H4 (cell line): ENCODE measurements at regions not wholly inside any gene's neighbourhood (a gene's known extent, or its start where the extent isn't known, plus 50 kb on each side); places are given as distances from the start of the nearest gene placed in this dataset.

ENCODE experiments used
- DNase-seq: peaks from one replicate; pipeline ENCODE4 v3.0.0-alpha.2; 2015; ENCODE audit warnings: low spot score

GRCh38 chr11:82373781-82374542 lies 359.7 kb downstream of the FAM181B start:
- no peak for DNase-seq

- DNase-seq, result no peak
Observed at GRCh38 chr11:82365351-82365750, 368.3 kb downstream of the FAM181B start.

GRCh38 chr11:82356316-82356715 lies 377.3 kb downstream of the FAM181B start:
- peak; percentile 27 for DNase-seq

GRCh38 chr11:82355313-82355823 lies 378.3 kb downstream of the FAM181B start:
- DNase-seq, result no peak

- DNase-seq, result no peak
Observed at GRCh38 chr11:82326853-82327252, 406.8 kb downstream of the FAM181B start.

- no peak for DNase-seq
Observed at GRCh38 chr11:82321206-82321605, 412.5 kb downstream of the FAM181B start.

GRCh38 chr11:82315093-82315492 lies 418.6 kb downstream of the FAM181B start:
- DNase-seq, result peak; percentile 27

GRCh38 chr11:82308979-82309378 lies 424.7 kb downstream of the FAM181B start:
- no peak for DNase-seq

- peak; percentile 13 for DNase-seq
Observed at GRCh38 chr11:82305123-82305522, 428.5 kb downstream of the FAM181B start.

GRCh38 chr11:82303671-82304070 lies 430.0 kb downstream of the FAM181B start:
- no peak for DNase-seq

GRCh38 chr11:82288471-82288870 lies 445.2 kb downstream of the FAM181B start:
- no peak for DNase-seq

GRCh38 chr11:82270870-82271269 lies 462.8 kb downstream of the FAM181B start:
- DNase-seq, result no peak

- DNase-seq, result no peak
Observed at GRCh38 chr11:82268627-82269026, 465.0 kb downstream of the FAM181B start.

GRCh38 chr11:82267186-82267585 lies 466.5 kb downstream of the FAM181B start:
- DNase-seq, result no peak

- no peak for DNase-seq
Observed at GRCh38 chr11:82261367-82261766, 472.3 kb downstream of the FAM181B start.

- DNase-seq, result no peak
Observed at GRCh38 chr11:82250047-82250446, 483.6 kb downstream of the FAM181B start.

GRCh38 chr11:82246926-82247325 lies 486.7 kb downstream of the FAM181B start:
- DNase-seq, result no peak

- DNase-seq, result no peak
Observed at GRCh38 chr11:82239498-82239897, 494.2 kb downstream of the FAM181B start.

GRCh38 chr11:82234256-82234655 lies 499.4 kb downstream of the FAM181B start:
- DNase-seq, result no peak

- no peak for DNase-seq
Observed at GRCh38 chr11:82233201-82233600, 500.5 kb downstream of the FAM181B start.

- peak; percentile 10 for DNase-seq
Observed at GRCh38 chr11:82229341-82229740, 504.3 kb downstream of the FAM181B start.

GRCh38 chr11:82225930-82226329 lies 507.7 kb downstream of the FAM181B start:
- DNase-seq, result peak; percentile 15

- no peak for DNase-seq
Observed at GRCh38 chr11:82225502-82225901, 508.2 kb downstream of the FAM181B start.
